ENCODE measurements at regions not wholly inside any gene's neighbourhood (a gene's known extent, or its start where the extent isn't known, plus 50 kb on each side); places are given as distances from the start of the nearest gene placed in this dataset.

- TF ChIP-seq CTCF (IDR thresholded peaks at IDR 0.05; ENCODE audit: insufficient read depth, low read depth, low read length), result no peak
- no peak overlapping the region for H3K4me3 ChIP-seq (ENCODE audit: low read depth, low read length)
- DNase-seq (ENCODE audit: low read depth), result no peak
Observed at GRCh38 chr1:55926906-55927471, 652.4 kb downstream of the PLPP3 start.

GRCh38 chr1:55916907-55917306, 662.5 kb downstream of the PLPP3 start:
- DNase-seq (ENCODE audit: low read depth), result no peak
- H3K4me3 ChIP-seq (ENCODE audit: low read depth, low read length), result no peak overlapping the region
- no peak for TF ChIP-seq CTCF (IDR thresholded peaks at IDR 0.05; ENCODE audit: insufficient read depth, low read depth, low read length)

GRCh38 chr1:55916481-55916880, 662.9 kb downstream of the PLPP3 start:
- H3K4me3 ChIP-seq (ENCODE audit: low read depth, low read length), result no peak overlapping the region
- peak; percentile 19 for DNase-seq (ENCODE audit: low read depth)
- no peak for TF ChIP-seq CTCF (IDR thresholded peaks at IDR 0.05; ENCODE audit: insufficient read depth, low read depth, low read length)

- DNase-seq (ENCODE audit: low read depth), result no peak
- TF ChIP-seq CTCF (IDR thresholded peaks at IDR 0.05; ENCODE audit: insufficient read depth, low read depth, low read length), result no peak
- no peak overlapping the region for H3K4me3 ChIP-seq (ENCODE audit: low read depth, low read length)
Observed at GRCh38 chr1:55913565-55913964, 665.8 kb downstream of the PLPP3 start.

- no peak for TF ChIP-seq CTCF (IDR thresholded peaks at IDR 0.05; ENCODE audit: insufficient read depth, low read depth, low read length)
- no peak for DNase-seq (ENCODE audit: low read depth)
- H3K4me3 ChIP-seq (ENCODE audit: low read depth, low read length), result no peak overlapping the region
Observed at GRCh38 chr1:55912438-55912837, 666.9 kb downstream of the PLPP3 start.

- no peak overlapping the region for H3K4me3 ChIP-seq (ENCODE audit: low read depth, low read length)
- DNase-seq (ENCODE audit: low read depth), result no peak
- no peak for TF ChIP-seq CTCF (IDR thresholded peaks at IDR 0.05; ENCODE audit: insufficient read depth, low read depth, low read length)
Observed at GRCh38 chr1:55904541-55904940, 674.8 kb downstream of the PLPP3 start.

GRCh38 chr1:55898181-55898580, 681.2 kb downstream of the PLPP3 start:
- TF ChIP-seq CTCF (IDR thresholded peaks at IDR 0.05; ENCODE audit: insufficient read depth, low read depth, low read length), result no peak
- peak; percentile 96 for DNase-seq (ENCODE audit: low read depth)
- no peak overlapping the region for H3K4me3 ChIP-seq (ENCODE audit: low read depth, low read length)
